Nucleus accumbens (tissue), 56 donors: ENCODE measurements at regions not wholly inside any gene's neighbourhood (a gene's known extent, or its start where the extent isn't known, plus 50 kb on each side); places are given as distances from the start of the nearest gene placed in this dataset.
A peak's percentile ranks its signal among the peaks of the same experiment; 100 is the strongest.

ENCODE experiments used
- DNase-seq, 56 donors: peaks; one replicate each; lab custom pipeline; 2025; lab: John Stamatoyannopoulos, UW

GRCh38 chr5:142479150-142479549, 154.3 kb upstream of the SPRY4 start:
- DNase-seq, result no peak

- DNase-seq, result no peak
These were observed 153.3 kb upstream of the SPRY4 start for GRCh38 chr5:142478113-142478512.

- no peak for DNase-seq
These were observed 150.3 kb upstream of the SPRY4 start for GRCh38 chr5:142475102-142475513.

- no peak for DNase-seq
These were observed 149.7 kb upstream of the SPRY4 start for GRCh38 chr5:142474431-142475094.

GRCh38 chr5:142473038-142473437, 148.2 kb upstream of the SPRY4 start:
- DNase-seq, result no peak

GRCh38 chr5:142472306-142472951, 147.6 kb upstream of the SPRY4 start:
- no peak for DNase-seq

GRCh38 chr5:142466195-142466971, 141.6 kb upstream of the SPRY4 start:
- DNase-seq, result no peak

- DNase-seq, result no peak
These were observed 140.7 kb upstream of the SPRY4 start for GRCh38 chr5:142465476-142465875.

GRCh38 chr5:142463904-142464303, 139.1 kb upstream of the SPRY4 start:
- DNase-seq, result no peak

GRCh38 chr5:142461028-142461590, 136.3 kb upstream of the SPRY4 start:
- DNase-seq, result no peak

GRCh38 chr5:142459209-142459608, 134.4 kb upstream of the SPRY4 start:
- DNase-seq, result no peak

GRCh38 chr5:142455856-142456255, 131.0 kb upstream of the SPRY4 start:
- DNase-seq, result no peak

- DNase-seq, result no peak
These were observed 129.1 kb upstream of the SPRY4 start for GRCh38 chr5:142453932-142454331.

- no peak for DNase-seq
These were observed 125.6 kb upstream of the SPRY4 start for GRCh38 chr5:142450419-142450818.

GRCh38 chr5:142447887-142448286, 123.1 kb upstream of the SPRY4 start:
- DNase-seq, result no peak

GRCh38 chr5:142446960-142447279, 122.1 kb upstream of the SPRY4 start:
- DNase-seq, result no peak

GRCh38 chr5:142446131-142446959, 121.5 kb upstream of the SPRY4 start:
- no peak for DNase-seq

- DNase-seq, result no peak
These were observed 120.4 kb upstream of the SPRY4 start for GRCh38 chr5:142445266-142445665.

- DNase-seq, result peak in 1 of 56 donors; percentile 3
These were observed 116.8 kb upstream of the SPRY4 start for GRCh38 chr5:142441616-142442015.

- no peak for DNase-seq
These were observed 114.5 kb upstream of the SPRY4 start for GRCh38 chr5:142439207-142439860.
